IMR-90 (cell line): ENCODE measurements at regions not wholly inside any gene's neighbourhood (a gene's known extent, or its start where the extent isn't known, plus 50 kb on each side); places are given as distances from the start of the nearest gene placed in this dataset.
A peak's percentile ranks its signal among the peaks of the same experiment; 100 is the strongest.

ENCODE experiments used
- ATAC-seq: fragments of 200-7000 bp; cut with Tn5 transposase; 2 replicates; pipeline ENCODE4 v1.9.1; 2020; ENCODE audit warnings: low read depth, mild to moderate bottlenecking, moderate library complexity
- BruUV-seq: library from RNA; stranded (reverse); fragments of 400-500 nt; replicated peaks from 2 replicates; lab custom pipeline; 2021; lab: Mats Ljungman, UMichigan
- CTCF ChIA-PET: fragments of 300-600 bp; formaldehyde crosslinking; extraction: SDS; loops from one replicate; lab custom pipeline; 2021; ENCODE audit warnings: antibody characterized with exemption; lab: Yijun Ruan, JAX
- POLR2A ChIA-PET: fragments of 300-600 bp; sonication (Branson Sonifier 250); formaldehyde crosslinking; loops from one replicate; lab custom pipeline; 2022; ENCODE audit warnings: antibody characterized with exemption; ENCODE audit not compliant: unreplicated experiment; lab: Charles Lee
- DNase-seq: peaks from one replicate; pipeline ENCODE4 v3.0.0; 2013
- H2AFZ ChIP-seq: replicated peaks from 2 replicates; pipeline ENCODE3; 2013; ENCODE audit warnings: low read length, mild to moderate bottlenecking; ENCODE audit not compliant: poor library complexity
- H2AK5ac ChIP-seq: 2 replicates; pipeline ENCODE4 v1.6.1; 2013; ENCODE audit warnings: low read depth, low read length, inconsistent platforms
- H2AK9ac ChIP-seq: replicated peaks from 2 replicates; pipeline ENCODE3; 2013; ENCODE audit warnings: mild to moderate bottlenecking, low read depth, low read length, moderate library complexity; ENCODE audit not compliant: poor library complexity
- H2BK120ac ChIP-seq: 2 replicates; pipeline ENCODE4 v1.6.1; 2013; ENCODE audit warnings: low read depth, low read length, inconsistent platforms
- H2BK15ac ChIP-seq: 3 replicates; pipeline ENCODE4 v1.6.1; 2013; ENCODE audit warnings: low read depth, low read length, inconsistent platforms
- H2BK20ac ChIP-seq: 2 replicates; pipeline ENCODE4 v1.6.1; 2013; ENCODE audit warnings: low read depth, mild to moderate bottlenecking, inconsistent platforms, low read length, moderate library complexity
- H2BK5ac ChIP-seq: 2 replicates; pipeline ENCODE4 v1.6.1; 2013; ENCODE audit warnings: mild to moderate bottlenecking, low read depth, low read length, inconsistent platforms; ENCODE audit not compliant: poor library complexity, severe bottlenecking
- H3K14ac ChIP-seq: replicated peaks from 2 replicates; pipeline ENCODE4 v1.6.1; 2013; ENCODE audit warnings: low read depth, low read length, inconsistent platforms
- H3K18ac ChIP-seq: 2 replicates; pipeline ENCODE4 v1.6.1; 2013; ENCODE audit warnings: low read depth, low read length, control low read depth
- H3K23ac ChIP-seq: 2 replicates; pipeline ENCODE4 v1.6.1; 2013; ENCODE audit warnings: low read depth, low read length, inconsistent platforms
- H3K27ac ChIP-seq: 2 replicates; pipeline ENCODE4 v1.5.1; 2013; ENCODE audit warnings: mild to moderate bottlenecking, control low read depth, low read length; ENCODE audit not compliant: insufficient read depth
- H3K27me3 ChIP-seq: 2 replicates; pipeline ENCODE4 v1.6.1; 2013; ENCODE audit warnings: low read length; ENCODE audit not compliant: control insufficient read depth, insufficient read depth
- H3K36me3 ChIP-seq: 2 replicates; pipeline ENCODE4 v1.6.1; 2013; ENCODE audit warnings: low read length, mixed read lengths; ENCODE audit not compliant: control insufficient read depth, insufficient read depth
- H3K4ac ChIP-seq: 2 replicates; pipeline ENCODE4 v1.6.1; 2013; ENCODE audit warnings: low read depth, low read length, inconsistent platforms
- H3K4me1 ChIP-seq: 2 replicates; pipeline ENCODE4 v1.6.1; 2013; ENCODE audit warnings: low read length, mixed read lengths; ENCODE audit not compliant: control insufficient read depth, insufficient read depth
- H3K4me2 ChIP-seq: 2 replicates; pipeline ENCODE4 v1.6.1; 2013; ENCODE audit warnings: low read depth, mild to moderate bottlenecking, control low read depth, low read length, moderate library complexity
- H3K4me3 ChIP-seq: 2 replicates; pipeline ENCODE4 v1.5.1; 2013; ENCODE audit warnings: low read depth, mild to moderate bottlenecking, control low read depth, low read length, moderate library complexity; ENCODE audit not compliant: insufficient read depth
- H3K56ac ChIP-seq: 2 replicates; pipeline ENCODE4 v1.6.1; 2013; ENCODE audit warnings: low read length, inconsistent platforms; ENCODE audit not compliant: insufficient read depth; ENCODE audit errors: extremely low read depth
- H3K79me1 ChIP-seq, 2 experiments: 2 replicates each; pipeline ENCODE4 v1.6.1; 2013; ENCODE audit warnings: low read length in 2 of 2, inconsistent platforms in 1 of 2, low read depth in 1 of 2
- H3K9ac ChIP-seq: 2 replicates; pipeline ENCODE4 v1.6.1; 2013; ENCODE audit warnings: low read depth, low read length, control low read depth
- H3K9me1 ChIP-seq: 2 replicates; pipeline ENCODE4 v1.6.1; 2013; ENCODE audit warnings: low read length, inconsistent platforms; ENCODE audit not compliant: insufficient read depth
- H3K9me3 ChIP-seq: 2 replicates; pipeline ENCODE4 v1.6.1; 2013; ENCODE audit warnings: low read length; ENCODE audit not compliant: control insufficient read depth, insufficient read depth
- H4K20me1 ChIP-seq: 2 replicates; pipeline ENCODE4 v1.6.1; 2013; ENCODE audit warnings: low read length, inconsistent platforms; ENCODE audit not compliant: insufficient read depth
- H4K5ac ChIP-seq: 2 replicates; pipeline ENCODE4 v1.6.1; 2013; ENCODE audit warnings: mild to moderate bottlenecking, low read depth, low read length, control low read depth
- H4K8ac ChIP-seq, 2 experiments: 2 replicates each; pipeline ENCODE4 v1.6.1; 2013; ENCODE audit warnings: low read depth in 2 of 2, low read length in 2 of 2, control low read depth in 1 of 2, inconsistent platforms in 1 of 2
- H4K91ac ChIP-seq: 2 replicates; pipeline ENCODE4 v1.6.1; 2013; ENCODE audit warnings: low read depth, low read length, inconsistent platforms; ENCODE audit not compliant: insufficient read depth
- RAD21 ChIP-seq: IDR thresholded peaks from 2 replicates; pipeline ENCODE4 v1.6.1; 2012; ENCODE audit warnings: low read length, improper control_type of control experiment
- RCOR1 ChIP-seq: IDR thresholded peaks from 2 replicates; pipeline ENCODE4 v1.6.1; 2012; ENCODE audit warnings: mild to moderate bottlenecking, low read length, improper control_type of control experiment; ENCODE audit not compliant: insufficient replicate concordance
- WGBS, 2 experiments: methylation state at CpG; one replicate each; pipeline versions ENCODE4 v1.1.5 to v1.1.7; 2013; ENCODE audit warnings: missing lambda C conversion rate in 2 of 2; ENCODE audit not compliant: insufficient read length in 1 of 2; ENCODE audit errors: extremely low coverage in 2 of 2; 5-methylcytosine and 5-hydroxymethylcytosine counted together
- dilution Hi-C: fragments of 300-500 bp; cut with HindIII; formaldehyde crosslinking; loops from one replicate; pipeline ENCODE4 v1.14.3; 2018; ENCODE audit warnings: low sequenced_read_pairs; ENCODE audit not compliant: unreplicated experiment
- in situ Hi-C: fragments of 300-500 bp; cut with MboI; formaldehyde crosslinking; loops from 3 replicates; pipeline ENCODE4 v1.14.3; 2019; ENCODE audit warnings: low sequenced_read_pairs, inconsistent platforms, mixed read lengths
- intact Hi-C: fragments of 100-400 bp; cut with micrococcal nuclease; formaldehyde crosslinking; loops from 2 replicates; pipeline ENCODE4 v1.10.0; 2022

DNA sequence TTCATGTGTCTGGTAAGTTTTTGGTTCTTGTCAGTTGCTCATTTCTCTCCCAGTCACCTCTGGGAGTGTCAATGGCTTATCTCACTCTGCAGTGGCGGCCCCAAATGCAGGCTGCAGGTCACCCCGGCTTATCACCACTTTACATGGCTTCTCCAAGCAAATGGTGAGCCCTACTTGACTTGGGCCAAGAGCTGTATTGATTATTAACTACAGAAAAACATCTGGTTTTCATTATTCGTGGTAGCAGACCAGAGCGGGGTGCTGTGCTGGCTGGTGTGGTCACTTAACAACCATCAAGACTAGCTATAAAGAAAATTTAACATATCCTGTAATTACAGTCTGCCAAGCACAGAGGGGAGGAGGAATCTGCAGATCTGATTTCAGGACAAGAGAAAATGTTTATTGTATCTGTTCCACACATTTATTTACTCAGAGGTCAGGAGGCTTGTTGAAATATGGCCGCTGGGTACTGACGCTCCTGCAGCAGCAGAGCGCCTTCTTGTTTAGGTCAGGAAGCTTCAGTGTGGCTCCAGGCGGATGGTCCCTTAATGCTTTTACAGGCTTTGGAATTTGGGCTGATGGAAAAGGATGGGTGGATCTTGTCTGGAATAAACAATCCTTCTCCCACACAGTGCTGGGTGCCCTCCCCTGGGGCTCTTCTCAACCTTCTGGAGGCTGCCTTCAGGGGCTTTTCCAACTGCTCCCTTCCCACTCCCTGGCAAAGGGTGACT, 87.8 kb downstream of the HLX start:
- no peak overlapping the region for H2AK9ac ChIP-seq
- H4K8ac ChIP-seq: no peak overlapping the region
- H3K4me2 ChIP-seq: no peak overlapping the region
- no peak overlapping the region for H2BK5ac ChIP-seq
- no peaks in the 10 kb centered on the region for H4K20me1 ChIP-seq
- no peak overlapping the region for H2BK15ac ChIP-seq
- no peak overlapping the region for H3K56ac ChIP-seq
- CTCF ChIA-PET: no interaction called here
- H3K36me3 ChIP-seq: no peaks in the 10 kb centered on the region
- peak; percentile 46 for DNase-seq
- peak overlapping the region; percentile 9; the same call in 1 of the 2 replicates for H2BK120ac ChIP-seq
- no peak overlapping the region for H4K5ac ChIP-seq
- no peaks in the 10 kb centered on the region for H3K9me3 ChIP-seq
- no peak overlapping the region for H3K9ac ChIP-seq
- POLR2A ChIA-PET: no interaction called here
- H2AK5ac ChIP-seq: no peak overlapping the region
- in situ Hi-C loops (no loop called here), intact Hi-C loops (loop anchor here (10.0 kb wide), 1 partner anchor 152 kb away; no protein-coding TSS in a partner anchor), dilution Hi-C loops (no loop called here)
- H2AFZ ChIP-seq: peak overlapping the region; percentile 52
- no peak overlapping the region for H3K18ac ChIP-seq
- H2BK20ac ChIP-seq: no peak overlapping the region; the same call in 1 of the 2 replicates
- H3K4me1 ChIP-seq: no peaks in the 10 kb centered on the region
- peak; percentile 73 for ATAC-seq
- H3K27ac ChIP-seq: no peak overlapping the region
- H4K91ac ChIP-seq: peak overlapping the region; percentile 27; the same call in 1 of the 2 replicates
- TF ChIP-seq RAD21: no peak
- no peak for TF ChIP-seq RCOR1
- H3K79me1 ChIP-seq: no peaks in the 10 kb centered on the region
- no peak overlapping the region for H3K4me3 ChIP-seq
- H3K9me1 ChIP-seq: no peaks in the 10 kb centered on the region; the same call in 1 of the 2 replicates
- WGBS, 2 experiments: no CpG with 5 or more reads among the region's 8 CpGs
- H3K23ac ChIP-seq: no peak overlapping the region
- no TSS peak for BruUV-seq
- H3K14ac ChIP-seq: 0 out of 2 replicates have a peak overlapping the region, but pooled peaks have one; percentile 18
- H3K27me3 ChIP-seq: no peaks in the 10 kb centered on the region
- 0 out of 2 replicates have a peak overlapping the region, but pooled peaks have one; percentile 12 for H3K4ac ChIP-seq
